OCI-LY3 (cell line): ENCODE measurements at regions not wholly inside any gene's neighbourhood (a gene's known extent, or its start where the extent isn't known, plus 50 kb on each side); places are given as distances from the start of the nearest gene placed in this dataset.

Source experiments
- H2AFZ ChIP-seq: fragments of 200-600, 300-600 bp; shearing (Covaris generic); 2 replicates; pipeline ENCODE4 v1.6.0; 2014; ENCODE audit warnings: antibody characterized with exemption, low read depth, low read length
- H3K27ac ChIP-seq: fragments of 200-600, 300-600 bp; sonication (generic); 2 replicates; pipeline ENCODE4 v1.5.1; 2014; ENCODE audit warnings: mild to moderate bottlenecking, low read length, moderate library complexity, mixed read lengths
- H3K27me3 ChIP-seq: fragments of 200-600, 300-600 bp; sonication (generic); 2 replicates; pipeline ENCODE4 v1.6.1; 2014; ENCODE audit warnings: low read depth, low read length, mixed read lengths
- H3K36me3 ChIP-seq: fragments of 200-600, 300-600 bp; sonication (generic); replicated peaks from 2 replicates; pipeline ENCODE3; 2014; ENCODE audit warnings: low read depth, low read length, mixed read lengths
- H3K4me1 ChIP-seq: fragments of 300-600, 200-600 bp; sonication (generic); 2 replicates; pipeline ENCODE4 v1.6.1; 2014; ENCODE audit warnings: low read length, mixed read lengths
- H3K4me2 ChIP-seq: fragments of 200-600, 300-600 bp; sonication (generic); 2 replicates; pipeline ENCODE4 v1.6.1; 2014; ENCODE audit warnings: low read length, mixed read lengths
- H3K4me3 ChIP-seq: fragments of 300-600, 200-600 bp; sonication (generic); 2 replicates; pipeline ENCODE4 v1.5.1; 2014; ENCODE audit warnings: antibody characterized with exemption, mild to moderate bottlenecking, low read length, moderate library complexity
- H3K79me2 ChIP-seq: fragments of 300-600, 200-600 bp; shearing (Covaris generic); 2 replicates; pipeline ENCODE4 v1.6.1; 2014; ENCODE audit warnings: mild to moderate bottlenecking, low read length, mixed read lengths
- H3K9ac ChIP-seq: fragments of 300-600, 200-600 bp; shearing (Covaris generic); 2 replicates; pipeline ENCODE4 v1.6.0; 2014; ENCODE audit warnings: mild to moderate bottlenecking, low read length, moderate library complexity
- H3K9me3 ChIP-seq: fragments of 200-600, 300-600 bp; shearing (Covaris generic); 2 replicates; pipeline ENCODE4 v1.6.1; 2014; ENCODE audit warnings: low read length, mixed read lengths; ENCODE audit not compliant: insufficient read depth
- H4K20me1 ChIP-seq: fragments of 200-600, 300-600 bp; sonication (generic); 2 replicates; pipeline ENCODE4 v1.6.1; 2016; ENCODE audit warnings: low read length, mixed read lengths; ENCODE audit not compliant: insufficient read depth
- EZH2phosphoT487 ChIP-seq: fragments of 200-600 bp; shearing (Covaris generic); IDR thresholded peaks from 2 replicates; pipeline ENCODE4 v1.6.1; 2018; ENCODE audit warnings: antibody characterized with exemption, mixed run types, low read depth
- TF ChIP-seq, protein P1 (sequence below): fragments of 200-600, 300-600 bp; sonication (generic); IDR thresholded peaks from 2 replicates; pipeline ENCODE4 v1.5.1; 2014; ENCODE audit warnings: antibody characterized with exemption, low read length, low read depth

DNA sequence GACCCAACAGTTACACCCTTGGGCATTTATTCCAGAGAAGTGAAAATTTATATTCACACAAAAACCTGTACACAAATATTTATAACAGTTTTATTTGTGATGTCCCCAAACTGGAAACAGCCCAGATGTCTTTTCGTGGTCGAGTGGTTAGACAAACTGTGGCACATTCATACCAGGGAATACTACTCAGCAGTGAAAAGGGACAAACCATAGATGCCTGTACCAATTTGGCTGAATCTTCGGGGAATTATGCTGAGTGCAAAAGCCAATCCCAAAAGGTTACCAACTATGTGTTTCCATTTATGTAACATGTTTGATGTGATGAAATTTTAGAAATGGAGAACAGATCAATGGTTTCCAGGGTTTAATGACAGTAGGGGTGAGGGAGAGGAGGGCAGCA lies 154.3 kb downstream of the GLI2 start:
- Histone ChIP-seq H3K79me2 (no peaks in the 10 kb centered on the region), H4K20me1 (no peaks in the 10 kb centered on the region), H3K4me3 (no peak overlapping the region), H3K27ac (no peak overlapping the region), H3K27me3 (peaks cover 15% of the 10 kb centered on the region; the same call in 1 of the 2 replicates), H3K9me3 (no peaks in the 10 kb centered on the region), H2AFZ (no peak overlapping the region), H3K4me1 (0 out of 2 replicates have a peak, but pooled peaks cover 5% of the 10 kb centered on the region), H3K9ac (no peak overlapping the region), H3K4me2 (no peak overlapping the region), H3K36me3 (no peaks in the 10 kb centered on the region)
- TF ChIP-seq EZH2phosphoT487: no peak
- TF ChIP-seq, protein P1, sequence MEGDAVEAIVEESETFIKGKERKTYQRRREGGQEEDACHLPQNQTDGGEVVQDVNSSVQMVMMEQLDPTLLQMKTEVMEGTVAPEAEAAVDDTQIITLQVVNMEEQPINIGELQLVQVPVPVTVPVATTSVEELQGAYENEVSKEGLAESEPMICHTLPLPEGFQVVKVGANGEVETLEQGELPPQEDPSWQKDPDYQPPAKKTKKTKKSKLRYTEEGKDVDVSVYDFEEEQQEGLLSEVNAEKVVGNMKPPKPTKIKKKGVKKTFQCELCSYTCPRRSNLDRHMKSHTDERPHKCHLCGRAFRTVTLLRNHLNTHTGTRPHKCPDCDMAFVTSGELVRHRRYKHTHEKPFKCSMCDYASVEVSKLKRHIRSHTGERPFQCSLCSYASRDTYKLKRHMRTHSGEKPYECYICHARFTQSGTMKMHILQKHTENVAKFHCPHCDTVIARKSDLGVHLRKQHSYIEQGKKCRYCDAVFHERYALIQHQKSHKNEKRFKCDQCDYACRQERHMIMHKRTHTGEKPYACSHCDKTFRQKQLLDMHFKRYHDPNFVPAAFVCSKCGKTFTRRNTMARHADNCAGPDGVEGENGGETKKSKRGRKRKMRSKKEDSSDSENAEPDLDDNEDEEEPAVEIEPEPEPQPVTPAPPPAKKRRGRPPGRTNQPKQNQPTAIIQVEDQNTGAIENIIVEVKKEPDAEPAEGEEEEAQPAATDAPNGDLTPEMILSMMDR: no peak

DNA sequence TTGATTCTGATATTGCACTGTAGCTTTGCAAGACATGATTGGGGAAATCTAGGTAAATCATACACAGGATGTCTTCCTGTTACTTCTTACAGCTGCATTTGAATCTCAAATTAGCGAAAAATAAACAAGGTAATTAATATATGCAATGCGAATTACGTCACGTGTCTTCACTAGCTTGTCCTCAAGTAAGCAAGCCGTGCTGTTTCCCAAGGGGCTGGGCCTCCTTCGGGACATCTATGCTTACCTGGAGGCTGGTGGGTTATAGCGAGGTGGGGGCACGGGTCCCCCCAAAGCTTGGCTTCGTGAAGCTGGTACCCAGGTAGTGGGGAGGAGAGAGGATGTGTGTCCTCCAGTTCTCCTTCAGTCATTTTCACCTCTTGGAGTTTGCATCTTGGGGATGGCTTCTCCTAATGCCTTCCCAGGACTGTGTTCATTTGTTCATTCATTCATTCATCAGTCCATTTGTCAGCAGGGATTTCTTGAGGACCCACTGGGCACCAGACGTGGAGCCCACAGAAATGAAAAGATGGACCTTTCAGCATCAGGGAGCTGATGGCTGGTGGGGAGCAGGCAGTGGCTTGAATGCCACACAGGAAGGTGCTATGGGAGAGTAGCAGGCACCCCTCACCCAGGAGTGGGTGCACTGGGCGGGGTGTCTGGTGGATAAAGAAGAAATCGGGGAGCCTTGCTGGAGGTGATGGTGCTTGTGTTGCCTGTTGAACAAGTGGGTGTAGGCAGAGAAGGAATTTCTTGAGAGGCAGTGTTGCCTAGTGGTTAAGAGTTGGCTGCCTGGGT lies 155.1 kb downstream of the GLI2 start:
- Histone ChIP-seq H3K9me3 (no peaks in the 10 kb centered on the region), H3K4me3 (no peak overlapping the region), H3K9ac (no peak overlapping the region), H3K4me1 (no peaks in the 10 kb centered on the region), H3K27ac (no peak overlapping the region), H2AFZ (no peak overlapping the region), H3K4me2 (no peak overlapping the region), H3K79me2 (no peaks in the 10 kb centered on the region), H3K27me3 (peaks cover 15% of the 10 kb centered on the region; the same call in 1 of the 2 replicates), H4K20me1 (no peaks in the 10 kb centered on the region), H3K36me3 (no peaks in the 10 kb centered on the region)
- no peak for TF ChIP-seq EZH2phosphoT487
- TF ChIP-seq, protein P1: no peak

DNA sequence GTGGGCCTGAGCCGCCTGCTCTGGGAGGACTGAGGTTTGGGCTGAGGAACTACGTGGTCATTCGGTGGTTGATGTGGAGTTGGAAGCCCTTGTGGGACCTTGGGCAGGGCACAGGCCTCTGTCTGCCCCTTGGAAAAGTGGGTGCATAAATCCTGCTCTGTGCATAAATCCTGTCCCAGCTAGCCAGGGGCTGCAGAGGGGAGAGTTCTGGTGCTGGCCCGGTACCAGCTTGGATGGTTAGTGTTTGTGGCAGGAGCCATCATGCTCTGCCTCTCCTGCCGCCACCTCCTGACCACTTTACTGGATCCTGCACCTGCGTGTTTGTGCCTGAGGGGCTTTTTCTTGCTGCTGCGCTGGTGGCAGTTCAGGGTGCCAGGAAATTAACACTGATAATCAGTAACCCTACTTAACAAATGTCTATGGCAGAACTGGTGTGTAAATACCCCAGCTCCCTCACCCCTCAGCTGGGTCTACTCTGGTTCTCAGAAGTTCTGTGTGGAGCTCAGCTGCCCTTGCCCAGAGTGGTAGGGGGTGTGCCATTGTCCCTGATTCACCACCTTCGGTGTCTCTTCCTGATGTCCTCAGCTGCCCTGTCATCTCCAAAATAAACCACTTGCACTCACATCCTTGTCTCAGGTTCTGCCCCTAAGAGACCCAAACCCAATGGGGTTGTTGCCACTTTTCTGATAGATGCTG lies 156.8 kb downstream of the GLI2 start:
- Histone ChIP-seq H3K4me3 (no peak overlapping the region), H3K4me1 (no peaks in the 10 kb centered on the region), H4K20me1 (no peaks in the 10 kb centered on the region), H3K79me2 (no peaks in the 10 kb centered on the region), H3K36me3 (no peaks in the 10 kb centered on the region), H3K27me3 (peaks cover 15% of the 10 kb centered on the region; the same call in 1 of the 2 replicates), H2AFZ (no peak overlapping the region), H3K9ac (no peak overlapping the region), H3K4me2 (no peak overlapping the region), H3K27ac (no peak overlapping the region), H3K9me3 (no peaks in the 10 kb centered on the region)
- TF ChIP-seq, protein P1: no peak
- no peak for TF ChIP-seq EZH2phosphoT487

DNA sequence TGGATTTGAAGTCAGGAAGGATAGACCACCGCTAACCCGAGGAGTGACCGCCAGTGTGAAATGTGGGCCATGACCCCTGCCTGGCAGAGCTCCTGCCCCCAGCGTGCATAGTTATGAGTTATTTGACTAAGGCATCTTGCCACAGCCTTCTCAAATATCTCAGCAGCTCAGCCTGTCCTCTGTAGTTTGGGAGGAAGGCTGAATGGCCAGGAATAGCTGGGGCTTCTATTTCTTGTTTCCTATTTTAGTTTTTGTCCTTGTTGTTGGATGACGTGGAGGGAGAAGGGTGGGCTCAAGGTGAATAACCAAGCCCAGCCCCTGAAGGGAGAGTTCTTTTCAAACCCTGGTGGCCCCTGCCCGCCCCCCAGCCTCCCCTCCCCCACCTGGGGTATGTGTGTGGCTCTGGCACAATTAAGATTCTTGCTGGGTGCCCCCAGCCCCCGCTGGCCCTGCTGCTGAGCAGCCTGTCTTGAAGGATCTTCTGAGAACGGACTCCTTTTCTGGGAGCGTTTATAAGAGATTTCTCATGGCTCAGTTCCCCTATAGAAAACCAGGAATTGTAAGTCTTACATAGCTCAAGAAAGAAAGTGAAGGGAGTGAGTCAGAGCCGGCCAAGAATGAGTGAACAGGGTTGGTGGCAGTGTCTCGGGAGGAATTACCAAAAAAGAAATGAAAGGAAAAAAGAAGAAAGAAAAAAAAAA lies 157.4 kb downstream of the GLI2 start:
- H4K20me1 ChIP-seq: no peaks in the 10 kb centered on the region
- TF ChIP-seq, protein P1: no peak
- TF ChIP-seq EZH2phosphoT487: no peak
- no peaks in the 10 kb centered on the region for H3K36me3 ChIP-seq
- H2AFZ ChIP-seq: no peak overlapping the region
- H3K9ac ChIP-seq: no peak overlapping the region
- H3K9me3 ChIP-seq: no peaks in the 10 kb centered on the region
- peaks cover 12% of the 10 kb centered on the region; the same call in 1 of the 2 replicates for H3K27me3 ChIP-seq
- H3K4me1 ChIP-seq: no peaks in the 10 kb centered on the region
- H3K4me2 ChIP-seq: no peak overlapping the region
- no peak overlapping the region for H3K4me3 ChIP-seq
- H3K27ac ChIP-seq: no peak overlapping the region
- H3K79me2 ChIP-seq: no peaks in the 10 kb centered on the region
